ENCODE measurements at regions not wholly inside any gene's neighbourhood (a gene's known extent, or its start where the extent isn't known, plus 50 kb on each side); places are given as distances from the start of the nearest gene placed in this dataset.

DNA sequence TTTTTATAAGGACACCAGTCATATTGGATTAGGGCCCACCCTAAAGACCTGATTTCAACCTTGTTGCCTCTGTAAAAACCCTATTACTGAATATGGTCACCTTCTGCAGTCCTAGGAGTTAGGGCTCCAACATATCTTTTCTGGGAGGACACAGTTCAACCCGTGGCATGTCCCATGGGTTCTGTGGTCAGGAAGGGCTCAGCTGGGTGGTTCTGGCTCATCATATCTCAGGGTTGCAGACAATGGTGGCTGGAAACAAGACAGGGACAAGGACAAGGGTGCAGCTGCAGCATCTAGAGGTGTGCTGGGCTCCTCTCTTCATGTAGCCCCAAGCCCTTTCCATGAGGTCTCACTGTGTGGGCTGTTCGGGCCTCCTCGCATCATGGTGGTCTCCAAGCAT is 63.1 kb upstream of the FOXF1 start:
- TF ChIP-seq, protein P1, sequence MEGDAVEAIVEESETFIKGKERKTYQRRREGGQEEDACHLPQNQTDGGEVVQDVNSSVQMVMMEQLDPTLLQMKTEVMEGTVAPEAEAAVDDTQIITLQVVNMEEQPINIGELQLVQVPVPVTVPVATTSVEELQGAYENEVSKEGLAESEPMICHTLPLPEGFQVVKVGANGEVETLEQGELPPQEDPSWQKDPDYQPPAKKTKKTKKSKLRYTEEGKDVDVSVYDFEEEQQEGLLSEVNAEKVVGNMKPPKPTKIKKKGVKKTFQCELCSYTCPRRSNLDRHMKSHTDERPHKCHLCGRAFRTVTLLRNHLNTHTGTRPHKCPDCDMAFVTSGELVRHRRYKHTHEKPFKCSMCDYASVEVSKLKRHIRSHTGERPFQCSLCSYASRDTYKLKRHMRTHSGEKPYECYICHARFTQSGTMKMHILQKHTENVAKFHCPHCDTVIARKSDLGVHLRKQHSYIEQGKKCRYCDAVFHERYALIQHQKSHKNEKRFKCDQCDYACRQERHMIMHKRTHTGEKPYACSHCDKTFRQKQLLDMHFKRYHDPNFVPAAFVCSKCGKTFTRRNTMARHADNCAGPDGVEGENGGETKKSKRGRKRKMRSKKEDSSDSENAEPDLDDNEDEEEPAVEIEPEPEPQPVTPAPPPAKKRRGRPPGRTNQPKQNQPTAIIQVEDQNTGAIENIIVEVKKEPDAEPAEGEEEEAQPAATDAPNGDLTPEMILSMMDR (IDR thresholded peaks at IDR 0.05): no peak
- H4K20me1 ChIP-seq (ENCODE audit: insufficient read depth, low read length): no peaks in the 10 kb centered on the region
- WGBS (ENCODE audit: insufficient coverage): 77% methylated on average over 3 of the region's 3 CpGs
- H3K4me3 Mint-ChIP-seq: no peak overlapping the region
- H3K9me3 ChIP-seq (replicated peaks in 1 of 2; ENCODE audit: control insufficient read depth in 1 of 2, insufficient read depth in 1 of 2, low read length in 2 of 2): no peaks in the 10 kb centered on the region
- H3K27me3 Mint-ChIP-seq (ENCODE audit: low read depth in 3 of 3): peaks cover 28 to 42% (median 35%) of the 10 kb centered on the region in 3 donors
- no peaks in the 10 kb centered on the region for H3K4me1 Mint-ChIP-seq
- intact Hi-C loops (cut with micrococcal nuclease): no loop called here
- H3K27ac Mint-ChIP-seq: no peak overlapping the region
- H3K36me3 Mint-ChIP-seq: no peaks in the 10 kb centered on the region
- H3K9me3 Mint-ChIP-seq: peaks cover 0 to 16% (median 4%) of the 10 kb centered on the region in 7 donors
- no peaks in the 10 kb centered on the region for H3K4me1 ChIP-seq (ENCODE audit: control insufficient read depth in 1 of 2, insufficient read depth in 2 of 2, low read length in 2 of 2)
- no peak overlapping the region for H3K9ac ChIP-seq (ENCODE audit: insufficient read depth, low read length, poor library complexity, severe bottlenecking)
- H3K36me3 ChIP-seq (replicated peaks in 1 of 2; ENCODE audit: control insufficient read depth in 1 of 2, insufficient read depth in 2 of 2, low read length in 2 of 2): no peaks in the 10 kb centered on the region
- H3K27me3 ChIP-seq (ENCODE audit: control insufficient read depth in 2 of 2, insufficient read depth in 2 of 2, low read length in 2 of 2): peaks cover 0 to 21% of the 10 kb centered on the region in 2 donors
- no peak overlapping the region for H3K4me3 ChIP-seq (replicated peaks in 1 of 3; ENCODE audit: low read depth in 2 of 3, low read length in 3 of 3)
- DNase-seq: no peak
- no peaks in the 10 kb centered on the region for H3K79me2 ChIP-seq (ENCODE audit: insufficient read depth, low read length)
- no peak overlapping the region for H2AFZ ChIP-seq (ENCODE audit: insufficient read depth, low read depth, low read length, poor library complexity, severe bottlenecking)
- H3K27ac ChIP-seq (ENCODE audit: low read depth in 1 of 2, low read length in 2 of 2): no peak overlapping the region
- H3K4me2 ChIP-seq (replicated peaks; ENCODE audit: extremely low read depth, low read length, poor library complexity, severe bottlenecking): no peak overlapping the region

DNA sequence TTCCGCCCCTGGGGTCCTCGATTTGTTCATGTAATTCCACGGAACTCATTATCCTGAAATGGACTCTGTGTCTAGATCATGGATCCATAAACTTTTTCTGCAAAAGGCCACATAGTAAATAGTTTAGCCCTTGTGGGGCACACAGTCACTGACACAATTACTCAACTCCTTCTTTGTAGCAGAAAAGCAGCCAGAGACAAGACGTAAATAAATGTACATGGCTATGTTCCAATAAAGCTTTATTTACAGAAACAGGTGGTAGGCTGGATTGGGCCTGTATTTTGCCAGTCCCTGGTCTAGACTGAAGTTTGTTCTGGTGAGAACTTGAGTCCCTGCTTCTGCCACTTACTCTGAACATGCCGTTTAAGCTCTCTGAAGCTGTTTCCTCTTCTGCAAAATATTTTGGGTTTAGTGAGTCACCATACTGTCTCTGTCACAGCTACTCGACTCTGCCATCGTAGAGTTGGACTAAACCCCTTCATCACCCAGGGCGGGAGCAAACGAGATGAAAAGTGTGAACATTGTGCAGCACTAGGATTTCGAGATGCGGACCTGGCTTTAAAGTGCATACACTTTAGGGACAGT is 61.9 kb upstream of the FOXF1 start:
- H4K20me1 ChIP-seq (ENCODE audit: insufficient read depth, low read length): no peaks in the 10 kb centered on the region
- Mint-ChIP-seq H3K4me1 (no peaks in the 10 kb centered on the region), H3K27ac (no peak overlapping the region), H3K27me3 (ENCODE audit: low read depth in 3 of 3) (peaks cover 27 to 41% (median 31%) of the 10 kb centered on the region in 3 donors), H3K9me3 (peaks cover 0 to 18% (median 4%) of the 10 kb centered on the region in 7 donors), H3K36me3 (no peaks in the 10 kb centered on the region), H3K4me3 (no peak overlapping the region)
- peaks cover 0 to 20% of the 10 kb centered on the region in 2 donors for H3K27me3 ChIP-seq (ENCODE audit: control insufficient read depth in 2 of 2, insufficient read depth in 2 of 2, low read length in 2 of 2)
- H2AFZ ChIP-seq (ENCODE audit: insufficient read depth, low read depth, low read length, poor library complexity, severe bottlenecking): no peak overlapping the region
- no peak overlapping the region for H3K4me3 ChIP-seq (replicated peaks in 1 of 3; ENCODE audit: low read depth in 2 of 3, low read length in 3 of 3)
- no peak overlapping the region for H3K9ac ChIP-seq (ENCODE audit: insufficient read depth, low read length, poor library complexity, severe bottlenecking)
- WGBS (ENCODE audit: insufficient coverage): 69% methylated on average over 8 of the region's 11 CpGs
- H3K36me3 ChIP-seq (replicated peaks in 1 of 2; ENCODE audit: control insufficient read depth in 1 of 2, insufficient read depth in 2 of 2, low read length in 2 of 2): no peaks in the 10 kb centered on the region
- no peaks in the 10 kb centered on the region for H3K9me3 ChIP-seq (replicated peaks in 1 of 2; ENCODE audit: control insufficient read depth in 1 of 2, insufficient read depth in 1 of 2, low read length in 2 of 2)
- H3K4me1 ChIP-seq (ENCODE audit: control insufficient read depth in 1 of 2, insufficient read depth in 2 of 2, low read length in 2 of 2): no peaks in the 10 kb centered on the region
- intact Hi-C loops (cut with micrococcal nuclease): no loop called here
- H3K4me2 ChIP-seq (replicated peaks; ENCODE audit: extremely low read depth, low read length, poor library complexity, severe bottlenecking): no peak overlapping the region
- no peak for DNase-seq
- no peak overlapping the region for H3K27ac ChIP-seq (ENCODE audit: low read depth in 1 of 2, low read length in 2 of 2)
- H3K79me2 ChIP-seq (ENCODE audit: insufficient read depth, low read length): no peaks in the 10 kb centered on the region
- TF ChIP-seq, protein P1 (IDR thresholded peaks at IDR 0.05): no peak
